Fibroblast of pulmonary artery (primary cell): ENCODE measurements at regions not wholly inside any gene's neighbourhood (a gene's known extent, or its start where the extent isn't known, plus 50 kb on each side); places are given as distances from the start of the nearest gene placed in this dataset.

Experiments used
- DNase-seq: peaks from one replicate; pipeline ENCODE4 v3.0.0-alpha.2; 2010; ENCODE audit warnings: low read depth
- H3K4me3 ChIP-seq: replicated peaks from 2 replicates; pipeline ENCODE4 v1.5.1; 2011; ENCODE audit warnings: low read depth, mild to moderate bottlenecking, control low read depth, low read length, moderate library complexity
- TF ChIP-seq, protein P1 (sequence below): IDR thresholded peaks from 2 replicates; pipeline ENCODE4 v1.5.1; 2011; ENCODE audit warnings: mild to moderate bottlenecking, control low read depth, low read length, inconsistent platforms; ENCODE audit errors: missing control alignments

DNA sequence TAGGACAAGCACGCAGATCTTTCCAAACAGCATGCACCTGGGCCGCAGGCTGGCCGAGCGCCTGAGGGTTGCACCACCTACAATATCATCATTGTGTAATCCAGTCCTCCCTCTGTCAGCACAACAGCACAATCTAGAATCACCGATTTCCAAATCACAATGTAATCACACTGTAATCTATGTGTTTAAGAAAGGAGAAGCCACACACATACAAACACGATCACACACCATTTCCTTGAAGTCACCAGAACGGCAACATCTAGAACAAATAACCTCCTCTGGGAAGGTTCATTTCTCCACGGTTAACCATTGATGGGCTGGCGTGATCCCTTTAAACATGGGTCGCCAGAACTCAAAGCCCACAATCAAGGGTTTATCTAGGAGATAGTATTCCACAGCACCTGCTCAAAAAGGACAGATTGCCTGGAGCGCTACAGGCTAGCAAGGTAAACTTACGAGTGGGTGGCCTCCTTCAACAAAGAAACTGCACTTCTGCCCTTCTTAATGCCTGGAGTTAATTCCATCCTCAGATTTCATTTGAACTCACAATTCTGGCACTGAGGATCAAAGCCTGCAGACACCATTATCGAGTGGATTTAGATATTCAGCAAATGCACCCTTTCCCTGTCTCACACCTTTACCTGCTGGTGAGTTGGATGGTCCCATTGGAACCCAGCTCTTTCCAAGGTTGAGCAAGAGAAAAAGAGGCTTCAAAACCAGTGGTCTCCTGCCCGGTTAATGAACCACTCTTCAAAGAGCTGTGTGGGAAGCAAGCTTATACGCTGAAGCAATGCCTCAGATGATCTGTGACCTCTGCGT is 83.8 kb upstream of the FOXQ1 start:
- no peak for DNase-seq
- no peak overlapping the region for H3K4me3 ChIP-seq
- TF ChIP-seq, protein P1, sequence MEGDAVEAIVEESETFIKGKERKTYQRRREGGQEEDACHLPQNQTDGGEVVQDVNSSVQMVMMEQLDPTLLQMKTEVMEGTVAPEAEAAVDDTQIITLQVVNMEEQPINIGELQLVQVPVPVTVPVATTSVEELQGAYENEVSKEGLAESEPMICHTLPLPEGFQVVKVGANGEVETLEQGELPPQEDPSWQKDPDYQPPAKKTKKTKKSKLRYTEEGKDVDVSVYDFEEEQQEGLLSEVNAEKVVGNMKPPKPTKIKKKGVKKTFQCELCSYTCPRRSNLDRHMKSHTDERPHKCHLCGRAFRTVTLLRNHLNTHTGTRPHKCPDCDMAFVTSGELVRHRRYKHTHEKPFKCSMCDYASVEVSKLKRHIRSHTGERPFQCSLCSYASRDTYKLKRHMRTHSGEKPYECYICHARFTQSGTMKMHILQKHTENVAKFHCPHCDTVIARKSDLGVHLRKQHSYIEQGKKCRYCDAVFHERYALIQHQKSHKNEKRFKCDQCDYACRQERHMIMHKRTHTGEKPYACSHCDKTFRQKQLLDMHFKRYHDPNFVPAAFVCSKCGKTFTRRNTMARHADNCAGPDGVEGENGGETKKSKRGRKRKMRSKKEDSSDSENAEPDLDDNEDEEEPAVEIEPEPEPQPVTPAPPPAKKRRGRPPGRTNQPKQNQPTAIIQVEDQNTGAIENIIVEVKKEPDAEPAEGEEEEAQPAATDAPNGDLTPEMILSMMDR, result no peak

DNA sequence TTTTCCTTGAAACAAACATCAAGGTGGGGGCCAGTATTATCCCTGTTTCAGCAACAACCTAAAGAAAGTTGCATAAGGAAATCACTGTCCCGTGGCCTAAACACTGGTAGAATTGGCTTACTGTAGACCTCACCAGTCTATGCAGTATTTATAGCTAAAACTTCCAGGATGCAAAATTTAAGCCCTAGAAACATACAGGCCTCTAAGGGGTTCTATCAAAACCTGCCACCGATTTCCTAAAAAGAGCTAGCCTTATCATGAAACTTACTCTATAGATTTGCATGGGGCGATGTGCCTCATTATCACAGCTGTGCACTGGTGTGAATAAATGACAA is 84.3 kb upstream of the FOXQ1 start:
- H3K4me3 ChIP-seq, result no peak overlapping the region
- TF ChIP-seq, protein P1, result no peak

DNA sequence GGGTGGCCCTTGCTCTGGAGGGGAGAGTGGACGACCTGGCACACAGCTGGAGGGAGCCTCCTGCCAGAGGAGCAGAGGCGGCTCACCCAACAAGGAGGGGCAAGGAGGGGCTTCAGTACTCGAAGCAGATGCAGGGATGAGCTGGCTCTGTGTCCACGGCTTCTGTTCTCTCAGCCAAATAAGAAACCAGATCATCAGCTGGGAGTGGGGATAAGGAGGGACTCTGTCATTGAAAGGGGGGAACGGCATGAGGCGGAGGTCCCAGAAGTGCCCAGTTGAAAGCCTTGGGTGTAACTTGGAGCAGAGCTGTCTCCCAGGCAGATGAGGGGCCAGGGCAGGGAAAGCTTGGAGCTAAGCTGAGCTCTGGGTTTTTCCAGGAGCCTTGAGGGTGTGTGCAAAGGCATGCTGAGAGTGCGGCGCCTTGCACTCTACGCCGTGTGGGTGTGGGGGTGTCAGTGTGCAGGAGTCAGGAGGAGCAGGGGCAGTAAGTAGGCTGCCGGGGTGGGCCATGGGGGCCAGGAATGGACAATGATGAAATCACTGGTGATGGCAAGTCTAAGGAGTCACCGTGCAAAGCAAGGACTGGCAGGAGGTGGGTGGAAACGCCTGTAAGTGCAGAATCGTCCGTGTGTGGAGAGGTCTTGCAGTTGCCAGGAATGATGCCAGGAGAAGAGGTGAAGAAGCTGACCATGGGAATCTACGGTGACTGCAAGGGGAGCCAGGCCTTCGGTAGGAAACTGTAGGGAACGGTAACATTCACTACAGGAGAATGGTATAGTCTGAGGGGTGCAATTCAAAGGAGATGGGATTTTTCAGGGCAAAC is 85.4 kb upstream of the FOXQ1 start:
- H3K4me3 ChIP-seq, result no peak overlapping the region
- no peak for DNase-seq
- TF ChIP-seq, protein P1, result no peak

More for the DNA sequence above, 84.3 kb upstream of the FOXQ1 start:
- no peak for DNase-seq

DNA sequence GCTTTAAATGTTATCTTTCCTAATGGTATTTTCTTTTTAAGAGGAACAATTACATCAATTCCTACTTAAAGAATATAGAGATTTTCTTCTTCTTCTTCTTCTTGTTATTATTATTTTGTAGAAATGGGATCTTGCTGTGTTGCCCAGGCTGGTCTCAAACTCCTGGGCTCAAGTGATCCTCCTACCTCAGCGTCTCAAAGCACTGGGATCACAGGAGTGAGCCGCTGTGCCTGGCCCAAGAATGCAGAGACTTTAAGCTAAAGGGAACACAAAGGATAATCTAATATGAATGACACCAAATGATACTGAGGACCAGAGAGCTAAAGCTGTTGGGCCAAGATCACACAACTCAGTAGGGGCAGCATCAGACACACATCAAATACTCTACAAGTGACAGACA is 87.4 kb upstream of the FOXQ1 start:
- TF ChIP-seq, protein P1, result no peak
- no peak overlapping the region for H3K4me3 ChIP-seq
- no peak for DNase-seq

DNA sequence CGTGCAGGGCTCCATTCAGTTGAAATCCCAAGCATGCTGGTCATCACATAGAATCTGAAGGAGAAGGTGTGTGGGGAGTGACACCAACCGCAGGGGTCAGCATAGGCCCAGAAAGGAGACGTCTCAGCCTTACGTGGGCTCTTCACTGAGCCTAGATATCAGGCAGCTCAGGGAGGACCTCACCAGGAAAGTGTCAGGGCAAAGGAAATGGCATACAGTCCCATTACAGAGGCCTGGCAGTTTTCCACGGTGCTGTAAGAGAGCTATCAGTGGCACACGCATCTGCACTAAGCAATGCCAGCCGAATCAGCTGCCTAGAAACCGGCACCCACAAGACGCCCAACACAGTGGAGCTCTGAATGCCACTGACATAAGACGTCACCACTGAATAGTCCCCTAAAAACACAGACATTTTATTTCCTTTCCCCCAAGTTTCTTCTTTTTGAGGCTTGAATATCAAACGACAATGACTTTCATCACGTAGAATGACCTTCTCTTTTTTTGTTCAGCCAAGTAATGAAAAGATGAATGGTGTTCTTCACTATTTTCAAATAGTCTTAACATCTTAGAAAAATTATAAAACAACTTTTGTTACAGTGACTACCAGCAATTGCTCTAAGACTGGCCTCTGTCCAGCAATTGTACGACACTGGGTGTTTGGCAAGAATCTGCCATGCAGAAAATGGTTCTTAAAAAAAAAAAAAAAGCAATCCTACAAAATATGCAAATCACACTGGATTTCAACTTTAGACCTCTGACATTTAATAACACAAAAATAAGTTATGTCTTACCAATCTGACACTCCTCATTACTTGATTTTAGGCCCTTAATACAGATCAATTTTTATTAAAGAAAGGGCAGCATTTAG is 88.9 kb upstream of the FOXQ1 start:
- H3K4me3 ChIP-seq, result no peak overlapping the region
- TF ChIP-seq, protein P1, result no peak
- DNase-seq, result no peak

DNA sequence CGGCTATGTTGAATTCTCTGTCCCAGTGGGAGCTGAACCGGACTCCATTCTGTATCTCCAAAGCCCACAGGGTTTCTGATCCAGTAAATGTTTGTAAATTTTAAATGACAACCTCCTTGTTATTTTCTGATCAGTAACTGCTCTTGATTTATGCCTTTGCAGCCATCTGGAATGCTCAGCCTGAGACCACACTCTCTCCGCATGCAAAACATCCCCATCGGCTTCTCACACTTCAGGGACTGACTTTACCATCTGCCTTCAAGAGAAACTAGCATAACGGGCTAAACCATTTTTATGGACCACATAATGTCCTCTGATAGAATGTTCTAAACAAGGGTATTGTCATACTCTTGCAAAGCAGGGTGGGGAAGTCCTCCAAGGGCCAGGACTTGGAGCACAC is 94.5 kb upstream of the FOXQ1 start:
- no peak for DNase-seq
- TF ChIP-seq, protein P1, result no peak
- H3K4me3 ChIP-seq, result no peak overlapping the region
